BE2C (cell line): ENCODE measurements at regions not wholly inside any gene's neighbourhood (a gene's known extent, or its start where the extent isn't known, plus 50 kb on each side); places are given as distances from the start of the nearest gene placed in this dataset.

Source experiments
- DNase-seq: peaks from one replicate; pipeline ENCODE4 v3.0.0-alpha.2; 2020
- H3K27me3 ChIP-seq: fragments of 250-450 bp; sonication (Bioruptor Pico); 2 replicates; pipeline ENCODE4 v1.5.1; 2020; ENCODE audit warnings: mild to moderate bottlenecking
- H3K36me3 ChIP-seq: fragments of 250-450 bp; sonication (Bioruptor Pico); 2 replicates; pipeline ENCODE4 v1.5.1; 2020; ENCODE audit warnings: mild to moderate bottlenecking
- H3K4me1 ChIP-seq: fragments of 250-450 bp; sonication (Bioruptor Pico); 2 replicates; pipeline ENCODE4 v1.5.1; 2020
- H3K4me3 ChIP-seq: 2 replicates; pipeline ENCODE4 v1.5.1; 2011; ENCODE audit warnings: low read depth, low read length
- H3K9me3 ChIP-seq: fragments of 250-450 bp; sonication (Bioruptor Pico); 2 replicates; pipeline ENCODE4 v1.5.1; 2020
- CTCF ChIP-seq: IDR thresholded peaks from 2 replicates; pipeline ENCODE4 v1.5.1; 2012; ENCODE audit warnings: mild to moderate bottlenecking, low read depth, low read length

- no peak for DNase-seq
- no peak for TF ChIP-seq CTCF
- Histone ChIP-seq H3K27me3 (no peaks in the 10 kb centered on the region), H3K36me3 (no peaks in the 10 kb centered on the region), H3K9me3 (no peaks in the 10 kb centered on the region), H3K4me1 (no peaks in the 10 kb centered on the region), H3K4me3 (no peak overlapping the region)
These were observed 97.7 kb downstream of the GYPC start for GRCh38 chr2:126753501-126754212.

- no peak for DNase-seq
- Histone ChIP-seq H3K27me3 (no peaks in the 10 kb centered on the region), H3K4me3 (no peak overlapping the region), H3K36me3 (no peaks in the 10 kb centered on the region), H3K4me1 (no peaks in the 10 kb centered on the region), H3K9me3 (no peaks in the 10 kb centered on the region)
- no peak for TF ChIP-seq CTCF
These were observed 98.5 kb downstream of the GYPC start for GRCh38 chr2:126754240-126755004.

- no peak for DNase-seq
- Histone ChIP-seq H3K9me3 (no peaks in the 10 kb centered on the region), H3K4me3 (no peak overlapping the region), H3K36me3 (no peaks in the 10 kb centered on the region), H3K4me1 (no peaks in the 10 kb centered on the region), H3K27me3 (no peaks in the 10 kb centered on the region)
- no peak for TF ChIP-seq CTCF
These were observed 100.2 kb downstream of the GYPC start for GRCh38 chr2:126756125-126756524.

- no peaks in the 10 kb centered on the region for H3K4me1 ChIP-seq
- no peaks in the 10 kb centered on the region for H3K36me3 ChIP-seq
- DNase-seq: no peak
- H3K4me3 ChIP-seq: no peak overlapping the region
- no peak for TF ChIP-seq CTCF
- no peaks in the 10 kb centered on the region for H3K9me3 ChIP-seq
- no peaks in the 10 kb centered on the region for H3K27me3 ChIP-seq
These were observed 105.5 kb downstream of the GYPC start for GRCh38 chr2:126761256-126761980.

GRCh38 chr2:126761981-126762878 lies 106.3 kb downstream of the GYPC start:
- DNase-seq: no peak
- H3K4me3 ChIP-seq: no peak overlapping the region
- TF ChIP-seq CTCF: no peak
- H3K4me1 ChIP-seq: no peaks in the 10 kb centered on the region
- H3K27me3 ChIP-seq: no peaks in the 10 kb centered on the region
- no peaks in the 10 kb centered on the region for H3K9me3 ChIP-seq
- no peaks in the 10 kb centered on the region for H3K36me3 ChIP-seq
